ENCODE measurements at regions not wholly inside any gene's neighbourhood (a gene's known extent, or its start where the extent isn't known, plus 50 kb on each side); places are given as distances from the start of the nearest gene placed in this dataset.
"Not testable (repeated sequence)": the region's sequence is repeated elsewhere in the genome, so short reads cannot be mapped to it uniquely, and the experiment has no call there.

- no peak for DNase-seq
These were observed 265.3 kb upstream of the SMIM30 start for GRCh38 chr7:113383638-113384037.

- DNase-seq, result no peak
These were observed 261.4 kb upstream of the SMIM30 start for GRCh38 chr7:113379746-113380145.

GRCh38 chr7:113374955-113375354 lies 256.6 kb upstream of the SMIM30 start:
- peak; percentile 11 for DNase-seq

GRCh38 chr7:113373863-113374262 lies 255.5 kb upstream of the SMIM30 start:
- DNase-seq, result no peak

- DNase-seq, result peak; percentile 7
These were observed 253.2 kb upstream of the SMIM30 start for GRCh38 chr7:113371416-113372043.

- DNase-seq, result no peak
These were observed 252.6 kb upstream of the SMIM30 start for GRCh38 chr7:113370910-113371309.

DNA sequence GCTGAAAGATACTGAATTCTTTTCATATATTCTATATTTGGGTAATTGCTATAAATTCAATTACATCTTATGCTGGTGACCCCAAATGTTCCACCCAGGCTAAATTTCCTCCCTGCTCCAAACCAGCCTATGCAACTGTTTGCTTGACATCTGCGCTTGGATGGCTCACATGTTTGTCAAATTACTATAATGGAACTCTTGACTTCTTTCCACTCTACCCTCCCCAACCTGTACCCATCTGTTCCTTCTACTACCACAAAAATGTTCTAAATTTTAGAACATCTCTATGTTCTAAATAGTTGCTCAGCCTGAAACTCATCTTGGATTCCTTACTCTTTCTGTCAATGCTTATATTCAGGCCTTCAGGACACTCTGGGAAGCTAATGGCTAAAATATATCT lies 249.9 kb upstream of the SMIM30 start:
- no peak for DNase-seq

DNA sequence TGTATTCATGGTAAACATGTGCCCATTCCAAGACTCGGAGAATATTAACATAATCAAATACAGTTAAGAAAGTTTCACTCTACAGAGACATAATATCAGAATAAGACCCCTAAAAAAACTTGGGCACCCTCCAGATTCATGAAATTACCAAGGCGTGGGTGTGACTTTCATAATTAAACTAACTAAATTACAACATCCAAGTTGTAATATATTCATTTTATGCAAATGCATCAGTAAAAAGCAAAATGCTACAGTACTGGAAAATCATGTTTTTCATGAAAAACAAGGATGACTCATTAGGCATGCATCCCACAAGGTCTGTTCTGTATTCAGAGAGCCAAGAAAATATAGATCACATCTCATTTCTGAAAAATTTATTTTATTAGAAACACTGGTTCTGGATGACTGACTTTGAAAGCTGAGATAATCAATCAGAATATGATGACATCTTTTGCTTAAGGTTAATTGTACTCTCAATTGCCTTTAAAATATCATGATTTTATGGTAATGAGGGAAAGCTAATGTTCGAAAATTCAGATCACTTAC lies 248.8 kb upstream of the SMIM30 start:
- DNase-seq, result peak; percentile 19

GRCh38 chr7:113366122-113366521 lies 247.8 kb upstream of the SMIM30 start:
- no peak for DNase-seq

- no peak for DNase-seq
These were observed 231.0 kb upstream of the SMIM30 start for GRCh38 chr7:113349339-113349738.

- DNase-seq, result no peak
These were observed 221.3 kb upstream of the SMIM30 start for GRCh38 chr7:113339661-113340060.

DNA sequence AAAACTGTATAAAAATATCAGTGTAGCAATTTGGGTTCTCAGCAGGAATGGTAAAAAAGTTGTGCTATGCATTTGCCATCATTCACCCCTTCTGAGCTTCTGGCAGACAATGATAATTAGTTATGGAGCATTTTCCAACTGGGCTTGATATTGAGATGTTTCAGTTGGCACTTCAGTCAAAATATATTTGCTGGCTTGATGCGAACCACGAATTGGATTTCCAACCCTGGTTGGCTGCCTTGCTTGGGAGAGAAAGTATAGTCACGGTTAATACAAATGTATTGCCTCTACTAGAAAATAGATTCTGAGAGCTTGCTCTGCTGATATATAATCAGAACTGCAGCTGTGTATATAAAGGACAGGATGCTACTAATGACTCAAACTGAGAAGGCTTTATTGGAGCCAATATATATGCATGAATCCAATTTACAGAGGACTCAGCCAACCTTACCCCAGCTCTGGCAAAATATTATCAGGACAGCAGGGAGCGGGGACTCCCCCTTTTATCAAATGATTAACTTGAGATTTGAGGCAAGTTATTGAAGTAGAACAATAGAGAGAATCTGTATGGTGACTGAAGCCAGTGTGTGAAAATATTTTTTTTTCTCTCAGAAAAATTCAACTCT lies 219.8 kb upstream of the SMIM30 start:
- no peak for DNase-seq

DNA sequence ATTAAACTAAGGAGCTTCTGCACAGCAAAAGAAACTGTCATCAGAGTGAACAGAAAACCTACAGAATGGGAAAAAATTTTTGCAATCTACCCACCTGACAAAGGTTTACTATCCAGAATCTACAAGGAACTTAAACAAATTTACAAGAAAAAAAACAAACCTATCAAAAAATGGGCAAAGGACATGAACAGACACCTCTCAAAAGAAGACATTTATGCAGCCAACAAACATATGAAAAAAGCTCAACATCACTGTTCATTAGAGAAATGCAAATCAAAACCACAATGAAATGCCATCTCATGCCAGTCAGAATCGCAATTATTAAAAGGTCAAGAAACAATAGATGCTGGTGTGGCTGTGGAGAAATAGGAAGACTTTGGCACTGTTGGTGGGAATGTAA lies 218.5 kb upstream of the SMIM30 start:
- not testable (repeated sequence) for DNase-seq

DNA sequence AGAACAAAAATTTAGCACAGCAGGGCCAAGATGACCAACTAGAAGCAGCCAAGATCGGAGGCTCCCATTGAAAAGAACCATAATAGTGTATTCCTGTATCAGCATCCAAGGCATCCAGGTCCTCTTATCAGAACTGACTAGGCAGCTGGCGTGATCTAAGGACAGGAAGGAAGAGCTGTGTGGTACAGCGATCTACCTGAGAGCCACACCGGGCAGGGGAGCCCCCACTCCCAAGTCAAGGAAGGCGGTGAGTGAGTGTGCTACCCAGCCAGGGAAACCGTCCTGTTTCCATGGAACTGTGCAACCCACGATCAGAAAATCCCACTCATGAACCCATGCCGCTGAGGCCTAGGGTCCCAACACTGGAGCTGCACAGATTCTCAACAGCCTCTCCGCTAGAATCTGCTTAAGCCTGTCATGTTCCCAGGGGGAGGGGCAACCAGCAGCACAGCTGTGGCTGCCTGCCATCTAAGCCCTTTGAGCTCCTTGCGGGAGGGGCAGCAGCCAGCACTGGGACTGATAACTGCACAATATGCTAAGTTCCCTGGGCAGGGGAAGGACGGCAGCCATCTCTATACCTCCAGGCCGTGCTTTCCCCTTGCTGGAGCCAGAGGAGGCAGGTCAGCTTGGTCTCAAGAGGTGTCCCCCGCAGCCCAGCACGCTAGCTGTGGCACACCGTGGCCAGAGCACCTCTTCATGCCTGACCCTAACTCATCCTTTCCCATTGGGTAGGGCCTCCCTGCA lies 213.0 kb upstream of the SMIM30 start:
- DNase-seq, result no peak

DNA sequence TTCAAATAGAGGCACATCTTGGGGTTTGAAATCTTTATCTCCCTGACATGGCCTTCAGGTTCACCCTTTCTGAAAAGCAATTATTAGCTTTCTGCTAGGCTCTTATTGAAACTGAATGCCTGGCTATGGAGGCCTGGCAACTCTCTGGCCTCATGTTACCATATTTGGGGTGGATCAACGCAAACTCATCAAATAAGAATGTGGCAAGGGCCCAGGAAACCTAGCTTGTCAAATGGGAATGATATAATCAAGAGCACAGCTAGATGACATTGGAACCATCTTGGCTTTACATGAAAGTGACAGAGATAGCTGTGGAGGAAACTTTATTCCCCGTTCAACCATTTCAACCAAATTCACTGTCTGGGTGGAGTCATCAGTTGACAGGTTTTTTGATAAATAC lies 202.8 kb upstream of the SMIM30 start:
- DNase-seq, result no peak

GRCh38 chr7:113320419-113320818 lies 202.1 kb upstream of the SMIM30 start:
- no peak for DNase-seq

DNA sequence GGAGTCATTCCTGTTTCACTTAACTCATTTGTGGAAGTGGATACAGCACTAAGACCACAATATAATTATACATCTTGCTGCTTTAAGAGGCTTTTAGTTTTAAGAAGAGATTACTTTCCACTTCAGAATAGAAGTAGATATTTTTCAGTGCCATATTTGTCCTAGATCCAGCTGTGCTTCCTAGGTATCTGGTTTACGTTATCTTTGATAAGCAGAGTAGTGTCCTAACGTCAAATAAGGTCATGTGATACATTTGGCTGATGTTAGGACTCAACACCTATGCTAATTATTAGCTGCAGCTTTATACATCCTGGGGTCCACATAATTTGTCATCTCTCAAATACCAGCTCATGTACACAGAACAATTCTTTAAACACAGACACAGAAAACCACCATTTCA lies 196.2 kb upstream of the SMIM30 start:
- no peak for DNase-seq

DNA sequence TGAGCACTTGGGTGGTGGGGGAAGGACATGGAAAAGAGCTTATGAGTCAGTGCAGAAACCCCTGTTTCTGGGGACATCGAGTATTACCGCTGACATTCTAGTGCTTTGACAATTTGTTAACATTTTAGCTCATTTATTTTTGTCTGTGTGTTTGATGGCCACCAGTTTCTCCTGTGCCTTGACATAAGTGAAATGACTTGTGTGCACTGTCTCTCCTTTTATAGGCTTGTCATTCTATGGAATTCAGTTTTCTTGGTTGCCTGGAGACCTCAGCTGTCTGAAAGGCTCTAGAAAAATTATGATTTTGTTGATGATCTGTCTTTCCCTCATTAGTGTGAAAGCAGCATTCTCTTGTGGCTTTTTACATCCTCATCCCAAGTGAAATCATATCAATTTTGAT lies 190.0 kb upstream of the SMIM30 start:
- no peak for DNase-seq

- no peak for DNase-seq
These were observed 188.8 kb upstream of the SMIM30 start for GRCh38 chr7:113307147-113307546.

DNA sequence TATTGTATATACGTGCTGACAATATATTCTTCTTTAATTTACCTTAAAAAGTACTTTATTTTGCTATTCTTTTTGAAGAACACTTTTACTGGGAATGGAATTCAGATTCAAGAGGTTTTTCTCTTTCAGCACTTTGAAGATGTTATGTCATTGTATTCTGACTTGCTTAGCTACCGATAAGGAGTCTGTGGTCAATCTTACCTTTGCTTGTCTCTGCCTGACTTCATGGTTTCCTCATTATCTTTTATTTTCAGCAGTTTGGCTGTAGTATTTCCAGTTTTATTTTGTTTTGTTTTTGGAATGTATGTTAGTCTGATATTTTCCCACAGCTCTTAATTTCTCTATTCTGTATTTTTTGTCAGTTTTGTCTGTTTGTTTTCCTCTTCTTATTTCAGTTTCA lies 187.9 kb upstream of the SMIM30 start:
- no peak for DNase-seq

GRCh38 chr7:113304104-113304503 lies 185.8 kb upstream of the SMIM30 start:
- no peak for DNase-seq

- not testable (repeated sequence) for DNase-seq
These were observed 185.0 kb upstream of the SMIM30 start for GRCh38 chr7:113303388-113303787.

DNA sequence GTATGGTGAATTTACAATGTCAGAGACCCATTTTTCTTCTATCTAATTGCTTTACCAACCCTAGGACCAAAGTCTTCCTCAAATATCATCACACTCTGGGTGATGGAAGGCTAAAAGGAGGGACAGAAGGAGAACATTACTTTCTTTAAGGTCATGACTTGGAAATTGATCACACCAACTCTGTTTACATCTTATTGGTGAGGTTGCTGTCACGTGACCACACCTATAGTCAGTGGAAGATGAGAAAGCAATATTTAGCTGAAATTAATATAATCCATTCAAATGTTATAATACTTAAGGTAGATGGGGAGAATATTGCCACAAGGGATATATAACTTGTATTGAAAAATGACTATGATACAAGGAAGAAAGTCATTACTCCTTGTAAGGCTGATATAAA lies 183.6 kb upstream of the SMIM30 start:
- DNase-seq, result no peak

GRCh38 chr7:113301141-113301540 lies 182.8 kb upstream of the SMIM30 start:
- no peak for DNase-seq

All from hindlimb muscle (tissue), 1 donor.